Calu3 (cell line): ENCODE measurements at regions not wholly inside any gene's neighbourhood (a gene's known extent, or its start where the extent isn't known, plus 50 kb on each side); places are given as distances from the start of the nearest gene placed in this dataset.

Experiments used
- BruUV-seq: library from RNA; stranded (reverse); fragments of 400-500 nt; replicated peaks from 2 replicates; lab custom pipeline; 2021; lab: Mats Ljungman, UMichigan
- CTCF ChIA-PET: fragments of 300-600 bp; sonication (Branson Sonifier 250); formaldehyde crosslinking; loops from one replicate; lab custom pipeline; 2022; ENCODE audit warnings: antibody characterized with exemption; lab: Charles Lee
- DNase-seq: peaks from one replicate; pipeline ENCODE4 v3.0.0; 2022
- H3K27ac Mint-ChIP-seq: one replicate; pipeline ENCODE4 v1.8.0; 2022; ENCODE audit warnings: mixed read lengths; ENCODE audit not compliant: unreplicated experiment
- H3K27me3 Mint-ChIP-seq: one replicate; pipeline ENCODE4 v1.8.0; 2022; ENCODE audit warnings: mixed read lengths; ENCODE audit not compliant: unreplicated experiment
- H3K36me3 Mint-ChIP-seq: one replicate; pipeline ENCODE4 v1.8.0; 2022; ENCODE audit warnings: mild to moderate bottlenecking, moderate library complexity, mixed read lengths; ENCODE audit not compliant: insufficient read depth, unreplicated experiment
- H3K4me1 Mint-ChIP-seq: one replicate; pipeline ENCODE4 v1.8.0; 2022; ENCODE audit warnings: mild to moderate bottlenecking, low read depth, mixed read lengths; ENCODE audit not compliant: unreplicated experiment
- H3K4me3 Mint-ChIP-seq: one replicate; pipeline ENCODE4 v1.8.0; 2022; ENCODE audit warnings: mild to moderate bottlenecking, low read depth, moderate library complexity, mixed read lengths; ENCODE audit not compliant: unreplicated experiment
- H3K9me3 Mint-ChIP-seq: one replicate; pipeline ENCODE4 v1.8.0; 2022; ENCODE audit warnings: low read depth, mixed read lengths; ENCODE audit not compliant: unreplicated experiment
- intact Hi-C: fragments of 100-400 bp; cut with micrococcal nuclease; formaldehyde crosslinking; loops from one replicate; pipeline ENCODE4 v1.10.0; 2022; ENCODE audit not compliant: unreplicated experiment
- TF ChIP-seq, protein P1 (sequence below): fragments of 200-600 bp; IDR thresholded peaks from one replicate; pipeline ENCODE4 v1.8.0; 2022; ENCODE audit warnings: antibody characterized with exemption; ENCODE audit not compliant: unreplicated experiment

DNA sequence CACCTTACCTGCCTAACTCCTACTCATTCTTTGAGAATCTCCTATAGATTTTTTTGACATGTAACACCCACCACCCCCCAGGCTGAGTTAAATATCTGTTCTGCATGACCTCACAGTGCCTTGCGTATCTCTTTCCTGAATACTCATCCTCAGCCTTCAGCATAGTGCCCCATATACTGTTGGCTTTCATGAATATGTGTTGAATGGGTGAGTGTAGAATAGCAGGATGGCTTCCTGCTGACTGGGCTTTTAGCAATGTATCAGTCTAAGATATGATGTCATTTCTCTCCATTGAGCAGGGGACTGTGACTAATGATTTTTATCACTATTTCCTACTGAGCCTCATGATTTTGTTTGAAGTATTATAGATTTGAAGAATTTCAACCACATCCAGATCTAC, 361.6 kb upstream of the MARCKS start:
- BruUV-seq, result no TSS peak
- H3K36me3 Mint-ChIP-seq, result no peaks in the 10 kb centered on the region
- no peaks in the 10 kb centered on the region for H3K9me3 Mint-ChIP-seq
- no peak overlapping the region for H3K27ac Mint-ChIP-seq
- intact Hi-C loops, result no loop called here
- TF ChIP-seq, protein P1, sequence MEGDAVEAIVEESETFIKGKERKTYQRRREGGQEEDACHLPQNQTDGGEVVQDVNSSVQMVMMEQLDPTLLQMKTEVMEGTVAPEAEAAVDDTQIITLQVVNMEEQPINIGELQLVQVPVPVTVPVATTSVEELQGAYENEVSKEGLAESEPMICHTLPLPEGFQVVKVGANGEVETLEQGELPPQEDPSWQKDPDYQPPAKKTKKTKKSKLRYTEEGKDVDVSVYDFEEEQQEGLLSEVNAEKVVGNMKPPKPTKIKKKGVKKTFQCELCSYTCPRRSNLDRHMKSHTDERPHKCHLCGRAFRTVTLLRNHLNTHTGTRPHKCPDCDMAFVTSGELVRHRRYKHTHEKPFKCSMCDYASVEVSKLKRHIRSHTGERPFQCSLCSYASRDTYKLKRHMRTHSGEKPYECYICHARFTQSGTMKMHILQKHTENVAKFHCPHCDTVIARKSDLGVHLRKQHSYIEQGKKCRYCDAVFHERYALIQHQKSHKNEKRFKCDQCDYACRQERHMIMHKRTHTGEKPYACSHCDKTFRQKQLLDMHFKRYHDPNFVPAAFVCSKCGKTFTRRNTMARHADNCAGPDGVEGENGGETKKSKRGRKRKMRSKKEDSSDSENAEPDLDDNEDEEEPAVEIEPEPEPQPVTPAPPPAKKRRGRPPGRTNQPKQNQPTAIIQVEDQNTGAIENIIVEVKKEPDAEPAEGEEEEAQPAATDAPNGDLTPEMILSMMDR, result no peak
- CTCF ChIA-PET, result no interaction called here
- H3K4me3 Mint-ChIP-seq, result no peak overlapping the region
- no peaks in the 10 kb centered on the region for H3K4me1 Mint-ChIP-seq
- DNase-seq, result no peak
- H3K27me3 Mint-ChIP-seq, result no peaks in the 10 kb centered on the region

DNA sequence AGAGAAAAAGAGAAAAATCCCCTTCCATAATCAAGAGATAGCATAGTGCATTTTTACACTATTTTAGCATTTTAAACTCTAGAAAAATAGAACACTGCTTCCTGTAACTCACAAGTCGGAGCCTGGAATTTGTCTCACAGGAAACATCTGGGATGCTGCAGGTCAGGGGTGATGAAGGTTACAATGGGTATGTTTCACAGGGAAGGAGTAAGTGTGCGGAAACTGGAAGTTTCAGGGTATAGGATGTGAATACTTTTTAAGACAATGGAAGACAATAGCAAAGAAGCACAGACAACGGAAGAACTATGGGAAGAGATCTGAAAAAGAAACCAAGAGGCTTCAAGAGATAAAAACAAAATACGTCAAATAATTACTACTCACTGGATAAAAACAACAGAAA, 361.0 kb upstream of the MARCKS start:
- no peak overlapping the region for H3K4me3 Mint-ChIP-seq
- no peak overlapping the region for H3K27ac Mint-ChIP-seq
- CTCF ChIA-PET, result no interaction called here
- no peaks in the 10 kb centered on the region for H3K36me3 Mint-ChIP-seq
- BruUV-seq, result no TSS peak
- no peak for DNase-seq
- no peaks in the 10 kb centered on the region for H3K9me3 Mint-ChIP-seq
- intact Hi-C loops, result no loop called here
- TF ChIP-seq, protein P1, result no peak
- H3K4me1 Mint-ChIP-seq, result no peaks in the 10 kb centered on the region
- H3K27me3 Mint-ChIP-seq, result no peaks in the 10 kb centered on the region

DNA sequence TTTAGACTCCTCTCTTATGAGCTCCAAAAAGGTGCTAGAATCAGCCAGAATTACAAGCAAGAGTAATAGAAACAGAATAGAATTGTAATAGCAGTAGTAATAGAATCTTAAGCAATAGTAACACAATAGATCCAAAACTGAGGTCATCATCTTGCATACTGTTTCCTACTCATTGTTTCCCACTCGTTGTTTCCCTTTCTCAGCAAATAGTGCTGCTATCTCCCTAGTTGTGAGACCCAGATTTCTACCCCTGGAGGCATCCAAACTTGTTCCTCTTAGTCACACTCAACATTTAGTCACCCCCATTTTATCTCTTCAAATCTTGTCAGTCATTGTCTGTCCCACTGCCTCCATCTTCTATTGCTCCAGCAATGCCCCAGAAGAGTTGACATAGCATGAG, 356.9 kb upstream of the MARCKS start:
- H3K4me3 Mint-ChIP-seq, result no peak overlapping the region
- no peaks in the 10 kb centered on the region for H3K4me1 Mint-ChIP-seq
- no peaks in the 10 kb centered on the region for H3K27me3 Mint-ChIP-seq
- H3K9me3 Mint-ChIP-seq, result no peaks in the 10 kb centered on the region
- BruUV-seq, result no TSS peak
- no peaks in the 10 kb centered on the region for H3K36me3 Mint-ChIP-seq
- CTCF ChIA-PET, result no interaction called here
- no peak for DNase-seq
- H3K27ac Mint-ChIP-seq, result no peak overlapping the region
- intact Hi-C loops, result no loop called here
- TF ChIP-seq, protein P1, result no peak

DNA sequence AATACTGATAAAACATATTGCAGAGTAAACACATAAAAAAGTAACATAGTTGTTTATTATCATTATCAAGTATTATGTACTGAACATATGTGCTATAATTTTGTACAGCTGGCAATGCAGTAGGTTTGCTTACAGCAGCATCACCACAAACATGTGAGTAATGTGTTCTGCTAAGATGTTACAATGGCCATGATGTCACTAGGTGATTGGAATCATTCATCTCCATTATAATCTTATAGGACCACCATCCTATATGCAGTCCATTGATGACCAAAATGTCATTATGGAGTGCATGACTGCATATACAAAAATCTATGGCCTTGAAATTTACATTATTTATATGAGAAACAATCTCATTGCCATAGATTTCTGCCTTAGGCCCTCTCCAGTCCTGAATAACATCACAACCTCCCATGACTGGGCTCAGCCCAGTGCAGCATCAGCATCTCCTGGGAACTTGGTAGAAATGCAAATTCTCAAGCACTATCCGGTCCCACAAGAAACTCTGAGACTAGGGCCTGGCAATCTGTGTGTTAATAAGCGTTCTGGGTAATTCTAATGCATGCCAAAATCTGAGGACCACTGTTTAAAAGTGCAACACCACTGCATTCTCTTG, 352.0 kb upstream of the MARCKS start:
- Mint-ChIP-seq H3K27ac (no peak overlapping the region), H3K9me3 (no peaks in the 10 kb centered on the region), H3K27me3 (no peaks in the 10 kb centered on the region), H3K4me1 (no peaks in the 10 kb centered on the region), H3K4me3 (no peak overlapping the region), H3K36me3 (no peaks in the 10 kb centered on the region)
- intact Hi-C loops, result no loop called here
- TF ChIP-seq, protein P1, result no peak
- BruUV-seq, result no TSS peak
- CTCF ChIA-PET, result no interaction called here
- DNase-seq, result no peak
